Colonic mucosa (tissue), 4 donors: ENCODE measurements at regions not wholly inside any gene's neighbourhood (a gene's known extent, or its start where the extent isn't known, plus 50 kb on each side); places are given as distances from the start of the nearest gene placed in this dataset.
"Not testable (repeated sequence)": the region's sequence is repeated elsewhere in the genome, so short reads cannot be mapped to it uniquely, and the experiment has no call there.

Experiments
- DNase-seq: peaks from one replicate; pipeline ENCODE4 v3.0.0-alpha.2; 2020
- H3K27ac ChIP-seq: fragments of 200-600 bp; one replicate; pipeline ENCODE4 v1.8.0; 2021
- H3K27me3 ChIP-seq: fragments of 200-600 bp; one replicate; pipeline ENCODE4 v1.8.0; 2021
- H3K36me3 ChIP-seq: fragments of 200-600 bp; one replicate; pipeline ENCODE4 v1.8.0; 2021
- H3K4me1 ChIP-seq: fragments of 200-600 bp; one replicate; pipeline ENCODE4 v1.8.0; 2021; ENCODE audit warnings: mild to moderate bottlenecking
- H3K4me3 ChIP-seq: fragments of 200-600 bp; one replicate; pipeline ENCODE4 v1.8.0; 2021
- H3K9ac ChIP-seq, 2 donors: one replicate each; pipeline ENCODE4 v1.7.0; 2013; ENCODE audit warnings: control low read depth in 2 of 2, low read depth in 2 of 2, low read length in 2 of 2
- H3K9me3 ChIP-seq: fragments of 200-600 bp; one replicate; pipeline ENCODE4 v1.8.0; 2021
- CTCF ChIP-seq: fragments of 200-600 bp; IDR thresholded peaks from one replicate; pipeline ENCODE4 v1.8.0; 2022; ENCODE audit warnings: antibody characterized with exemption, mild to moderate bottlenecking
- intact Hi-C: fragments of 100-400 bp; cut with DNase I; formaldehyde crosslinking; loops from one replicate; pipeline ENCODE4 v1.14.1; 2022
- donor health status: healthy.
- donor health status: DM: no; HTN: no; CAD: no.
- donor health status: DM: no; HTN: no; CAD: no.

DNA sequence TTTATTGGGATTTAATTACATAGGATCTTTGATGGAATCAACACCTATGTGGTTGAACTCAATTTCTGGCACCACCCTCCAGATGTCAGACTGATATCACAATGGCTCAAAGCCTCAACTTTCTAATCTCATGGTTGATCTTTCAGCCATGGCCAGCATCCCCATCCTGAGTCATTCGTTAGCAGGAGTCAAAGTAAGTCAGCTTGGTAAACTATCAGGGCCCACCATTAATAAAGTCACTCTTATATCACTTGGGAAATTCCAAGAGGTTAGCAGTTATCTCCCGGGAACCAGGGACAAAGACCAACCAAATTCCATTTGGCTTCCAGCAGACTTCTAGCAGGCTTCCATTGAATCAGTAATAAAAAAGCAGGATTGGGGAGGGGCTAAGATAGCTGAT is 50.7 kb upstream of the TNFSF4 start:
- H3K4me1 ChIP-seq, result no peaks in the 10 kb centered on the region
- no peak overlapping the region for H3K9ac ChIP-seq
- intact Hi-C loops, result no loop called here
- no peak for DNase-seq
- TF ChIP-seq CTCF, result no peak
- H3K27me3 ChIP-seq, result no peaks in the 10 kb centered on the region
- no peak overlapping the region for H3K27ac ChIP-seq
- H3K9me3 ChIP-seq, result no peaks in the 10 kb centered on the region
- H3K4me3 ChIP-seq, result no peak overlapping the region
- no peaks in the 10 kb centered on the region for H3K36me3 ChIP-seq

- TF ChIP-seq CTCF, result no peak
- Histone ChIP-seq H3K9me3 (no peaks in the 10 kb centered on the region), H3K27ac (no peak overlapping the region), H3K9ac (no peak overlapping the region), H3K36me3 (no peaks in the 10 kb centered on the region), H3K27me3 (no peaks in the 10 kb centered on the region), H3K4me3 (no peak overlapping the region), H3K4me1 (no peaks in the 10 kb centered on the region)
- intact Hi-C loops, result no loop called here
- DNase-seq, result no peak
These were observed 51.5 kb upstream of the TNFSF4 start for GRCh38 chr1:173258479-173259264.

- H3K27ac ChIP-seq, H3K9me3 ChIP-seq, H3K27me3 ChIP-seq, H3K9ac ChIP-seq, H3K4me3 ChIP-seq, intact Hi-C loops, H3K36me3 ChIP-seq, H3K4me1 ChIP-seq, DNase-seq: not testable (repeated sequence)
These were observed 53.2 kb upstream of the TNFSF4 start for GRCh38 chr1:173260329-173260728.

GRCh38 chr1:173266841-173267240 is 59.7 kb upstream of the TNFSF4 start:
- Histone ChIP-seq H3K4me3 (no peak overlapping the region), H3K9ac (no peak overlapping the region), H3K27me3 (no peaks in the 10 kb centered on the region), H3K9me3 (no peaks in the 10 kb centered on the region), H3K27ac (no peak overlapping the region), H3K36me3 (no peaks in the 10 kb centered on the region), H3K4me1 (no peaks in the 10 kb centered on the region)
- no peak for TF ChIP-seq CTCF
- DNase-seq, result no peak
- intact Hi-C loops, result no loop called here

DNA sequence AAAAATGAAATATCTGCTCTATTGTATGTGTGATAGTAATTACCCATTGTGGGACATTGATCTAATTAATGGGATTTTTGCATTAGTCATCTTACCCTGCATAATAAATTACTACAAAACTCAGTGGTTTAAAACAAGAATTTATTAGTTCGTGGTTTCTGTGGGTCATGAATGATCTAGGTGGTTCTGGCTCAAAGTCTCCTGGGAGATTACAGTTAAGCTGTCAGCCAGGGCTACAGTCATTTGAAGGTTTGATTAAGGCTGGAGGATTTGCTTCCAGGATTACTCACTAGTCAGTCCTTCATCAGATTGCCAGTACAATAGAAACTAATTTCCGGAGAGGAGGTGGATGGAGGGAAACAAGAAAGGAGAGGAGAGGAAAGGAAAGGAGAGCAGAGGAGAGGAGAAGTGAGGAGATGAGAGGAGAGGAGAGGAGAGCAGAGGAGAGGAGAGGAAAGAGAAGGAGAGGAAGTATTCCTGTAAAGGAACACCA is 60.4 kb upstream of the TNFSF4 start:
- Histone ChIP-seq H3K27me3 (no peaks in the 10 kb centered on the region), H3K36me3 (no peaks in the 10 kb centered on the region), H3K4me3 (no peak overlapping the region), H3K9ac (no peak overlapping the region), H3K4me1 (no peaks in the 10 kb centered on the region), H3K27ac (no peak overlapping the region), H3K9me3 (no peaks in the 10 kb centered on the region)
- no peak for DNase-seq
- intact Hi-C loops, result no loop called here
- TF ChIP-seq CTCF, result no peak

DNA sequence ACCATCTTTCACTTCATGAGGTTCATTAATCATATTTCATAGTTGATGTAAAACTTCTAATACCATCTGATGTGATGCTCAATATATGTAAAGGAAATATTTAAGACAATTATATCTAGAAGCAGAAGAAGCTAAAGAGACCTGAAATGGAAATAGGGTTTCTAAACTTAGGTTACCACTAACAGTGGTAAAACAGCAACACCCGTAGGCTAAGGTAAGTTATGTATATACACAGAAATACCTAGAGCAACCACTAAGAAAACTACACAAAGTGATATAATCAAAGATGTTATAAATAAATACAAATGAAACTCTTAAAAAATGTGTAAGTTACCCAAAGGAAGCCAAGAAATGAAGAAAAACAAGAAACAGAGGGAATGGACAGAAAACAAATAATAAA is 61.1 kb upstream of the TNFSF4 start:
- Histone ChIP-seq H3K27me3 (no peaks in the 10 kb centered on the region), H3K4me3 (no peak overlapping the region), H3K4me1 (no peaks in the 10 kb centered on the region), H3K36me3 (no peaks in the 10 kb centered on the region), H3K27ac (no peak overlapping the region), H3K9me3 (no peaks in the 10 kb centered on the region), H3K9ac (no peak overlapping the region)
- intact Hi-C loops, result no loop called here
- DNase-seq, result no peak
- TF ChIP-seq CTCF, result no peak
